Neural cell (in vitro differentiated cells): ENCODE measurements at regions not wholly inside any gene's neighbourhood (a gene's known extent, or its start where the extent isn't known, plus 50 kb on each side); places are given as distances from the start of the nearest gene placed in this dataset.
A peak's percentile ranks its signal among the peaks of the same experiment; 100 is the strongest.

Experiments used
- H2AFZ ChIP-seq: fragments of 200-600, 300-800 bp; sonication (generic), shearing (Covaris generic); 2 replicates; pipeline ENCODE4 v1.6.0; 2014; ENCODE audit warnings: low read depth, mild to moderate bottlenecking, antibody characterized with exemption, low read length, moderate library complexity
- H3F3A ChIP-seq: fragments of 200-600 bp; shearing (Covaris generic); 2 replicates; pipeline ENCODE4 v1.6.1; 2016; ENCODE audit warnings: mild to moderate bottlenecking, moderate library complexity, mixed read lengths, antibody characterized with exemption, low read length; ENCODE audit not compliant: insufficient read depth, poor library complexity, severe bottlenecking
- H3K27ac ChIP-seq: fragments of 200-600, 300-800 bp; sonication (generic), shearing (Covaris generic); 2 replicates; pipeline ENCODE4 v1.5.1; 2014; ENCODE audit warnings: mild to moderate bottlenecking, low read length, moderate library complexity
- H3K27me3 ChIP-seq: fragments of 300-800, 200-600 bp; sonication (generic), shearing (Covaris generic); 2 replicates; pipeline ENCODE4 v1.6.0; 2014; ENCODE audit warnings: mild to moderate bottlenecking, low read depth, low read length, moderate library complexity; ENCODE audit not compliant: insufficient read depth
- H3K36me3 ChIP-seq: fragments of 300-800, 200-600 bp; sonication (generic), shearing (Covaris generic); 2 replicates; pipeline ENCODE4 v1.5.1; 2014; ENCODE audit warnings: mild to moderate bottlenecking, antibody characterized with exemption, low read length, moderate library complexity; ENCODE audit not compliant: insufficient read depth
- H3K4me2 ChIP-seq: fragments of 300-800, 200-600 bp; sonication (generic), shearing (Covaris generic); 2 replicates; pipeline ENCODE4 v1.6.0; 2014; ENCODE audit warnings: mild to moderate bottlenecking, low read length
- H3K4me3 ChIP-seq: fragments of 300-800, 200-600 bp; sonication (generic), shearing (Covaris generic); 2 replicates; pipeline ENCODE4 v1.5.1; 2014; ENCODE audit warnings: mild to moderate bottlenecking, low read length, moderate library complexity
- H3K79me2 ChIP-seq: fragments of 200-600 bp; shearing (Covaris generic); replicated peaks from 2 replicates; pipeline ENCODE4 v1.6.0; 2014; ENCODE audit warnings: mild to moderate bottlenecking, low read length, moderate library complexity; ENCODE audit not compliant: insufficient read depth
- H3K9ac ChIP-seq: fragments of 300-800, 200-600 bp; sonication (generic), shearing (Covaris generic); 2 replicates; pipeline ENCODE4 v1.6.1; 2016; ENCODE audit warnings: mild to moderate bottlenecking, low read length, mixed read lengths
- H3K9me2 ChIP-seq: fragments of 200-600 bp; shearing (Covaris generic); 2 replicates; pipeline ENCODE4 v1.6.1; 2016; ENCODE audit warnings: mild to moderate bottlenecking, low read length, mixed read lengths; ENCODE audit not compliant: insufficient read depth
- H3K9me3 ChIP-seq: fragments of 200-600, 300-800 bp; sonication (generic), shearing (Covaris generic); 2 replicates; pipeline ENCODE4 v1.6.1; 2016; ENCODE audit warnings: mild to moderate bottlenecking, mixed run types, low read length, moderate library complexity, mixed read lengths
- H4K20me1 ChIP-seq: fragments of 200-600 bp; shearing (Covaris generic); 2 replicates; pipeline ENCODE4 v1.6.1; 2016; ENCODE audit warnings: mild to moderate bottlenecking, mixed run types; ENCODE audit not compliant: insufficient read depth
- CTCF ChIP-seq: fragments of 450-650 bp; IDR thresholded peaks from 2 replicates; pipeline ENCODE4 v1.5.1; 2014; ENCODE audit warnings: antibody characterized with exemption, mild to moderate bottlenecking, moderate library complexity; ENCODE audit not compliant: poor library complexity, severe bottlenecking
- EP300 ChIP-seq: fragments of 450-650 bp; conservative IDR thresholded peaks from 2 replicates; pipeline ENCODE4 v1.6.1; 2014; ENCODE audit warnings: antibody characterized with exemption, mild to moderate bottlenecking, moderate library complexity; ENCODE audit not compliant: poor library complexity, severe bottlenecking
- EZH2 ChIP-seq: fragments of 200-600, 300-800 bp; shearing (Covaris generic), sonication (generic); IDR thresholded peaks from 2 replicates; pipeline ENCODE4 v1.6.1; 2014; ENCODE audit warnings: antibody characterized with exemption, low read length, borderline replicate concordance, mild to moderate bottlenecking; ENCODE audit not compliant: insufficient read depth, poor library complexity, severe bottlenecking
- MXI1 ChIP-seq: fragments of 450-650 bp; conservative IDR thresholded peaks from 2 replicates; pipeline ENCODE4 v1.6.1; 2014; ENCODE audit warnings: antibody characterized with exemption, mild to moderate bottlenecking; ENCODE audit not compliant: poor library complexity, severe bottlenecking
- POLR2AphosphoS5 ChIP-seq: IDR thresholded peaks from 2 replicates; pipeline ENCODE4 v1.6.1; 2012
- RAD21 ChIP-seq: fragments of 450-650 bp; conservative IDR thresholded peaks from 2 replicates; pipeline ENCODE4 v1.6.1; 2014; ENCODE audit warnings: antibody characterized with exemption, mild to moderate bottlenecking, moderate library complexity
- SMC3 ChIP-seq: fragments of 450-650 bp; conservative IDR thresholded peaks from 2 replicates; pipeline ENCODE4 v1.6.1; 2014; ENCODE audit warnings: antibody characterized with exemption, mild to moderate bottlenecking, moderate library complexity; ENCODE audit not compliant: poor library complexity
- TAF1 ChIP-seq: IDR thresholded peaks from 2 replicates; pipeline ENCODE4 v1.6.1; 2012; ENCODE audit warnings: low read depth
- TF ChIP-seq, protein P1 (sequence below): IDR thresholded peaks from 2 replicates; pipeline ENCODE4 v1.6.1; 2012; ENCODE audit warnings: borderline replicate concordance

GRCh38 chr5:21121213-21121612, 1133.2 kb upstream of the CDH18 start:
- no peaks in the 10 kb centered on the region for H3F3A ChIP-seq
- no peak overlapping the region for H3K4me3 ChIP-seq
- no peaks in the 10 kb centered on the region for H3K79me2 ChIP-seq
- H3K9ac ChIP-seq, result no peak overlapping the region
- H3K27ac ChIP-seq, result no peak overlapping the region
- no peak for TF ChIP-seq MXI1
- no peak for TF ChIP-seq EP300
- no peak for TF ChIP-seq EZH2
- no peak for TF ChIP-seq CTCF
- no peak for TF ChIP-seq RAD21
- TF ChIP-seq TAF1, result no peak
- no peak for TF ChIP-seq SMC3
- TF ChIP-seq POLR2AphosphoS5, result no peak
- TF ChIP-seq, protein P1, sequence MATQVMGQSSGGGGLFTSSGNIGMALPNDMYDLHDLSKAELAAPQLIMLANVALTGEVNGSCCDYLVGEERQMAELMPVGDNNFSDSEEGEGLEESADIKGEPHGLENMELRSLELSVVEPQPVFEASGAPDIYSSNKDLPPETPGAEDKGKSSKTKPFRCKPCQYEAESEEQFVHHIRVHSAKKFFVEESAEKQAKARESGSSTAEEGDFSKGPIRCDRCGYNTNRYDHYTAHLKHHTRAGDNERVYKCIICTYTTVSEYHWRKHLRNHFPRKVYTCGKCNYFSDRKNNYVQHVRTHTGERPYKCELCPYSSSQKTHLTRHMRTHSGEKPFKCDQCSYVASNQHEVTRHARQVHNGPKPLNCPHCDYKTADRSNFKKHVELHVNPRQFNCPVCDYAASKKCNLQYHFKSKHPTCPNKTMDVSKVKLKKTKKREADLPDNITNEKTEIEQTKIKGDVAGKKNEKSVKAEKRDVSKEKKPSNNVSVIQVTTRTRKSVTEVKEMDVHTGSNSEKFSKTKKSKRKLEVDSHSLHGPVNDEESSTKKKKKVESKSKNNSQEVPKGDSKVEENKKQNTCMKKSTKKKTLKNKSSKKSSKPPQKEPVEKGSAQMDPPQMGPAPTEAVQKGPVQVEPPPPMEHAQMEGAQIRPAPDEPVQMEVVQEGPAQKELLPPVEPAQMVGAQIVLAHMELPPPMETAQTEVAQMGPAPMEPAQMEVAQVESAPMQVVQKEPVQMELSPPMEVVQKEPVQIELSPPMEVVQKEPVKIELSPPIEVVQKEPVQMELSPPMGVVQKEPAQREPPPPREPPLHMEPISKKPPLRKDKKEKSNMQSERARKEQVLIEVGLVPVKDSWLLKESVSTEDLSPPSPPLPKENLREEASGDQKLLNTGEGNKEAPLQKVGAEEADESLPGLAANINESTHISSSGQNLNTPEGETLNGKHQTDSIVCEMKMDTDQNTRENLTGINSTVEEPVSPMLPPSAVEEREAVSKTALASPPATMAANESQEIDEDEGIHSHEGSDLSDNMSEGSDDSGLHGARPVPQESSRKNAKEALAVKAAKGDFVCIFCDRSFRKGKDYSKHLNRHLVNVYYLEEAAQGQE, result no peak
- H3K27me3 ChIP-seq, result no peaks in the 10 kb centered on the region
- no peaks in the 10 kb centered on the region for H3K9me2 ChIP-seq
- H3K4me2 ChIP-seq, result no peak overlapping the region
- H4K20me1 ChIP-seq, result no peaks in the 10 kb centered on the region
- H2AFZ ChIP-seq, result no peak overlapping the region
- H3K9me3 ChIP-seq, result no peaks in the 10 kb centered on the region
- H3K36me3 ChIP-seq, result no peaks in the 10 kb centered on the region

- H3K9me3 ChIP-seq, result no peaks in the 10 kb centered on the region
- no peak overlapping the region for H3K4me2 ChIP-seq
- H3K27ac ChIP-seq, result peak overlapping the region; percentile 23
- no peaks in the 10 kb centered on the region for H3K79me2 ChIP-seq
- TF ChIP-seq RAD21 (peak; percentile 35), POLR2AphosphoS5 (peak; percentile 89), CTCF (no peak), EP300 (peak; percentile 94), EZH2 (no peak), MXI1 (no peak), SMC3 (no peak), TAF1 (no peak)
- TF ChIP-seq, protein P1, result no peak
- H4K20me1 ChIP-seq, result no peaks in the 10 kb centered on the region
- H3K9ac ChIP-seq, result no peak overlapping the region
- H3K36me3 ChIP-seq, result no peaks in the 10 kb centered on the region
- no peaks in the 10 kb centered on the region for H3K27me3 ChIP-seq
- no peak overlapping the region for H2AFZ ChIP-seq
- H3K9me2 ChIP-seq, result no peaks in the 10 kb centered on the region
- H3F3A ChIP-seq, result no peaks in the 10 kb centered on the region
- H3K4me3 ChIP-seq, result no peak overlapping the region
Observed at GRCh38 chr5:21097661-21098060, 1109.7 kb upstream of the CDH18 start.
